SK-N-MC (cell line): ENCODE measurements at regions not wholly inside any gene's neighbourhood (a gene's known extent, or its start where the extent isn't known, plus 50 kb on each side); places are given as distances from the start of the nearest gene placed in this dataset.

Experiments
- DNase-seq: peaks from one replicate; pipeline ENCODE4 v3.0.0-alpha.2; 2011; ENCODE audit warnings: low read depth, low spot score
- H3K27ac ChIP-seq: fragments of 200-600 bp; sonication (generic); 2 replicates; pipeline ENCODE4 v1.5.1; 2016; ENCODE audit warnings: mixed run types
- H3K36me3 ChIP-seq: fragments of 200-600 bp; sonication (generic); 2 replicates; pipeline ENCODE4 v1.6.1; 2017; ENCODE audit warnings: antibody characterized with exemption, low read length, mixed read lengths; ENCODE audit not compliant: insufficient read depth
- H3K4me3 ChIP-seq: fragments of 200-600 bp; sonication (generic); 2 replicates; pipeline ENCODE4 v1.5.1; 2016
- H3K9ac ChIP-seq: fragments of 200-600 bp; sonication (generic); 2 replicates; pipeline ENCODE4 v1.8.0; 2017; ENCODE audit warnings: mixed run types, mixed read lengths; ENCODE audit not compliant: insufficient read length
- H3K9me3 ChIP-seq: fragments of 200-600 bp; sonication (generic); 2 replicates; pipeline ENCODE4 v1.6.1; 2017; ENCODE audit warnings: low read depth, mild to moderate bottlenecking, antibody characterized with exemption, low read length, moderate library complexity, mixed read lengths
- EZH2 ChIP-seq: fragments of 200-600 bp; sonication (generic); IDR thresholded peaks from one replicate; pipeline ENCODE4 v1.6.1; 2017; ENCODE audit warnings: antibody characterized with exemption
- FOXP2 ChIP-seq: optimal IDR thresholded peaks from 2 replicates; pipeline ENCODE3; 2011; ENCODE audit warnings: mild to moderate bottlenecking, moderate library complexity; ENCODE audit not compliant: insufficient read depth; ENCODE audit errors: extremely low read length, control extremely low read depth
- POLR2AphosphoS5 ChIP-seq: IDR thresholded peaks from 2 replicates; pipeline ENCODE4 v1.6.1; 2012; ENCODE audit warnings: mild to moderate bottlenecking, low read depth, low read length, borderline replicate concordance

DNA sequence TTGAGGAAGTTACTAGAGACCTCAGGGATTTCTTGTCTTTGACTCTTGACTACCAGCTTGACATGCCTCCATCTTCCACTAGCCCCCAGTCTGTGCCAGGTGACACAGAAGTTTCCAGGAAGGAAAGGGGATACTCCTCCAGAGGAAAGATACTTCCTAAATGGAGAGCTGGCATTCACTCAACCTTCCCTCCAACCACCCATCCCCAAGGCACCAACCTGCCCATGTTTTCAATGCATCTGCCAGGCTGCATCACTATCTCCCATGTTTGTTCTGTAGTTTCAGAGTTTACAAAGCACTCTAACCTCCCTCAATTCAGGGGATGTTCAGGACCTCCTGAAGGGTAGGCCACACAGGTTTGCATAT, 198.4 kb upstream of the LPP start:
- no peak for DNase-seq
- Histone ChIP-seq H3K4me3 (no peak overlapping the region), H3K9me3 (no peaks in the 10 kb centered on the region), H3K9ac (no peak overlapping the region), H3K27ac (no peak overlapping the region), H3K36me3 (no peaks in the 10 kb centered on the region)
- no peak for TF ChIP-seq POLR2AphosphoS5
- TF ChIP-seq FOXP2 = no peak
- TF ChIP-seq EZH2 = no peak

DNA sequence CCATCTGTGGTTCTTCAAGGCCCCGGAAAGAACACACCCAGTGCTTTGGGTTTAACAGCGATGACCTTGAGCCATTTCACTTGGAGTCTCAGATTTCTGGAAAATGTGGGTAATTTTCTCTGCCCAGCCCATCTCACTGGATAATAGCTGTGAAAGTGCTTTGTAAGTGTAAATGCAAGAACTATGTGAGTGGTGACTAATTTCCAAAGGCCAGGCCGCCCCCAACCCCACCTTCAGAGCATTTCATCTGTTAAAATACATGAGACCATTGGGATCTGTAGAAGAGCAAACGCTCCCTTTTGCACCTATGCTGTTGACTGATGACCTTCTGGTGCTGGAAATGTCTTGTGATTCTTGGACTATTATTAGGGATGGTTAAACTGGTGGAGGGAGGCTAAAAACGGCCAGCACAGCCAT, 196.8 kb upstream of the LPP start:
- Histone ChIP-seq H3K9ac (no peak overlapping the region), H3K36me3 (no peaks in the 10 kb centered on the region), H3K9me3 (no peaks in the 10 kb centered on the region), H3K4me3 (no peak overlapping the region), H3K27ac (no peak overlapping the region)
- no peak for DNase-seq
- TF ChIP-seq POLR2AphosphoS5 (no peak), FOXP2 (no peak), EZH2 (no peak)

DNA sequence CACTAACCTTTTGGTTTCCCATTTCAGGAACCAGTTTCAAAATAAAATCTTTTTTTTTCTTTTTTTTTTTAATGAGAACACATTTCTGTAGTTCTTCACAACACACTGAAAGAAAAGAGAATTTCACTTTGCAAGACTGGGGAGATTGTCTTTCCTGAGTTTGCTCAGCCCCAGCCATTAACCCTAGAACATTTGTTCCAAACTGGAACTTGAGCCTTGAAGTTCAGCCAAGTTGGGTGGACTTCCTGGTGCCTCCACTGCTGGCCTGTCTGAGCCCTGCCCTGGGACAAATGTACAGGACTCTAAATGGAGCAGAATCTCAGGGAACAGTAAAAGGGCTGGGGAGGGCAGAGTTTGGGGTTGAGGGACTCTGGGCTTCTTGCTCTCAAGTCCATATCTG, 196.4 kb upstream of the LPP start:
- H3K36me3 ChIP-seq = no peaks in the 10 kb centered on the region
- no peak for DNase-seq
- H3K4me3 ChIP-seq = no peak overlapping the region
- no peaks in the 10 kb centered on the region for H3K9me3 ChIP-seq
- no peak overlapping the region for H3K27ac ChIP-seq
- no peak overlapping the region for H3K9ac ChIP-seq
- no peak for TF ChIP-seq FOXP2
- no peak for TF ChIP-seq EZH2
- TF ChIP-seq POLR2AphosphoS5 = no peak

DNA sequence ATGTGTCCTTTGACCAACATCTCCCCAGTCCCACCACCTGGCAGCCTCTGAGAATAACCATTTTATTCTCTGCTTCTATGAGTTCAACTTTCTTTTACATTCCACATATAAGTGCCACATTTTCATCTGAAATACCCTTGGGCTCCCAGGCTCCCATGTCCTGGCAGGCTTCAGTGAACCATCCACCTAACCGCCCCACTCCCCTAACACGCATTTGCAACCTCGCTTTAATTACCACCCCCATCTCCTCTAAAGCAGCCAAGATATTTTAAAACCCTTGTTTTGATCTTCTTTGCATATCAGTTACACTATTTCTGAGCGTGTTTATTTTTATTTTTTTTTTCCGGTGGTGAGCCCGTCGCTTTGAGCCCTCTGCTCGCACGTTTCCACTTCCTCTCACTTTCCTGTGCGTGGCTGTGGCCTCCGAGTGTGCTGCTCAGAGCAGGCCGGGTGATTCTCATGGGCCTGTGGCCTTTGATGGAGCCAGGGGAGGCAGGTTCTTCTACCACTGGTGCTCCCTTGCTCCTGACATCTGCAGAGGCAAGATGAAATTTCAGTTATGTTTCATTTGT, 195.4 kb upstream of the LPP start:
- no peak for DNase-seq
- Histone ChIP-seq H3K36me3 (no peaks in the 10 kb centered on the region), H3K9ac (no peak overlapping the region), H3K9me3 (no peaks in the 10 kb centered on the region), H3K27ac (no peak overlapping the region), H3K4me3 (no peak overlapping the region)
- no peak for TF ChIP-seq EZH2
- no peak for TF ChIP-seq POLR2AphosphoS5
- no peak for TF ChIP-seq FOXP2

- TF ChIP-seq EZH2 = no peak
- TF ChIP-seq FOXP2 = no peak
- TF ChIP-seq POLR2AphosphoS5 = no peak
- no peak for DNase-seq
- H3K9ac ChIP-seq = no peak overlapping the region
- no peaks in the 10 kb centered on the region for H3K36me3 ChIP-seq
- no peaks in the 10 kb centered on the region for H3K9me3 ChIP-seq
- H3K27ac ChIP-seq = no peak overlapping the region
- no peak overlapping the region for H3K4me3 ChIP-seq
Observed at GRCh38 chr3:187960820-187961219, 193.1 kb upstream of the LPP start.

GRCh38 chr3:187961366-187961765, 192.6 kb upstream of the LPP start:
- TF ChIP-seq EZH2 = no peak
- Histone ChIP-seq H3K9ac (no peak overlapping the region), H3K4me3 (no peak overlapping the region), H3K36me3 (no peaks in the 10 kb centered on the region), H3K9me3 (no peaks in the 10 kb centered on the region), H3K27ac (no peak overlapping the region)
- DNase-seq = no peak

- TF ChIP-seq POLR2AphosphoS5 = no peak
- no peak for TF ChIP-seq EZH2
- TF ChIP-seq FOXP2 = no peak
- no peak overlapping the region for H3K27ac ChIP-seq
- H3K36me3 ChIP-seq = no peaks in the 10 kb centered on the region
- H3K4me3 ChIP-seq = no peak overlapping the region
- no peak overlapping the region for H3K9ac ChIP-seq
- no peak for DNase-seq
- H3K9me3 ChIP-seq = no peaks in the 10 kb centered on the region
Observed at GRCh38 chr3:187963003-187963676, 190.8 kb upstream of the LPP start.

- no peak for DNase-seq
- no peaks in the 10 kb centered on the region for H3K36me3 ChIP-seq
- no peak overlapping the region for H3K4me3 ChIP-seq
- no peaks in the 10 kb centered on the region for H3K9me3 ChIP-seq
- no peak overlapping the region for H3K9ac ChIP-seq
- TF ChIP-seq FOXP2 (no peak), POLR2AphosphoS5 (no peak), EZH2 (no peak)
- no peak overlapping the region for H3K27ac ChIP-seq
Observed at GRCh38 chr3:187963677-187964385, 190.1 kb upstream of the LPP start.

DNA sequence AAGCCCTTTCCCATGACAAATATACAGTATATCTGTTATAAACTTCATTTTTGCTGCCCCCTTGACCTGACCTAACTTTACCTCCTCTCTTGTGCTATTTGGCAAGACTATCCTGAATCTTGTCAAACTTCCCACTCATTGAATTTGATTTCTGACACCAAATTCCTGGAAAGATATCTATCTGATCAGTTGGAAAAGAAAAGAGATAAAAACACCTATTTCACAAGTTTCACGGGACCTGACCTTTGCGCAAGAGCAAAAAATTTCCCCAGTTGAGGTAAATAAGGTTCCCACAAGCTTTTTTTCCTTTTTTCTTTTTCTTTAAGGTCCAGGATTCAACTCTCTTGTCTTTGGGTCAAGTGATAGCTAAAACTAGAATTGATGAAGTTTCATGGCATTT, 189.2 kb upstream of the LPP start:
- no peaks in the 10 kb centered on the region for H3K9me3 ChIP-seq
- H3K4me3 ChIP-seq = no peak overlapping the region
- no peak overlapping the region for H3K9ac ChIP-seq
- H3K36me3 ChIP-seq = no peaks in the 10 kb centered on the region
- TF ChIP-seq POLR2AphosphoS5 (no peak), EZH2 (no peak), FOXP2 (no peak)
- H3K27ac ChIP-seq = no peak overlapping the region
- DNase-seq = no peak
